ENCODE measurements at regions not wholly inside any gene's neighbourhood (a gene's known extent, or its start where the extent isn't known, plus 50 kb on each side); places are given as distances from the start of the nearest gene placed in this dataset.
A peak's percentile ranks its signal among the peaks of the same experiment; 100 is the strongest.

- TF ChIP-seq, protein P1, sequence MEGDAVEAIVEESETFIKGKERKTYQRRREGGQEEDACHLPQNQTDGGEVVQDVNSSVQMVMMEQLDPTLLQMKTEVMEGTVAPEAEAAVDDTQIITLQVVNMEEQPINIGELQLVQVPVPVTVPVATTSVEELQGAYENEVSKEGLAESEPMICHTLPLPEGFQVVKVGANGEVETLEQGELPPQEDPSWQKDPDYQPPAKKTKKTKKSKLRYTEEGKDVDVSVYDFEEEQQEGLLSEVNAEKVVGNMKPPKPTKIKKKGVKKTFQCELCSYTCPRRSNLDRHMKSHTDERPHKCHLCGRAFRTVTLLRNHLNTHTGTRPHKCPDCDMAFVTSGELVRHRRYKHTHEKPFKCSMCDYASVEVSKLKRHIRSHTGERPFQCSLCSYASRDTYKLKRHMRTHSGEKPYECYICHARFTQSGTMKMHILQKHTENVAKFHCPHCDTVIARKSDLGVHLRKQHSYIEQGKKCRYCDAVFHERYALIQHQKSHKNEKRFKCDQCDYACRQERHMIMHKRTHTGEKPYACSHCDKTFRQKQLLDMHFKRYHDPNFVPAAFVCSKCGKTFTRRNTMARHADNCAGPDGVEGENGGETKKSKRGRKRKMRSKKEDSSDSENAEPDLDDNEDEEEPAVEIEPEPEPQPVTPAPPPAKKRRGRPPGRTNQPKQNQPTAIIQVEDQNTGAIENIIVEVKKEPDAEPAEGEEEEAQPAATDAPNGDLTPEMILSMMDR (IDR thresholded peaks at IDR 0.05; ENCODE audit: low read depth, low read length, missing control alignments), result no peak
- in situ Hi-C loops (cut with HindIII; ENCODE audit: low sequenced_read_pairs), result loop anchor here (25.0 kb wide), 1 partner anchor 173 kb away; no protein-coding TSS in a partner anchor
- no peak for DNase-seq (ENCODE audit: low read depth)
- H3K4me3 ChIP-seq (ENCODE audit: low read depth, low read length), result no peak overlapping the region
Observed at GRCh38 chr11:13160346-13160745, 117.2 kb upstream of the BMAL1 start.

DNA sequence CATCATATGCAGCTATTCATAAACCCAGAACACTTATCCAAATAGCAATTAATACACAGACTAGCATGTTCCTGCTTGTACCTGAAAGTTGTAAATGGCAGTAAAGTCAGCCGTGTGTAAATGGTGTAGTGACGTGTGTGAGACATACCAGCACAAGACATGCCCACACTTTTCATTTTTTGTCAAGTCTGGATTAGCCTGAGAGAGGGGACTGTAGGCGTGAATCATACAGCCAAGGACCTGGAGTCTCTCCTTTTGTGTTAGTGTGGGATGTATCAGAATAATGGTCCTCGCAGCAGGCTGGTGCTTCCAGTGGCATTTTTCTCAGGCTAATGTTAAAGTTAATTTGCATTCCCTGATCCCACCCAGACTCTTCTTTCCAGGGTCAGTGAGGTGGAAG is 116.8 kb upstream of the BMAL1 start:
- no peak overlapping the region for H3K4me3 ChIP-seq (ENCODE audit: low read depth, low read length)
- no peak for DNase-seq (ENCODE audit: low read depth)
- in situ Hi-C loops (cut with HindIII; ENCODE audit: low sequenced_read_pairs), result loop anchor here (25.0 kb wide), 1 partner anchor 174 kb away; no protein-coding TSS in a partner anchor
- TF ChIP-seq, protein P1 (IDR thresholded peaks at IDR 0.05; ENCODE audit: low read depth, low read length, missing control alignments), result no peak

GRCh38 chr11:13163158-13163557 is 114.4 kb upstream of the BMAL1 start:
- TF ChIP-seq, protein P1 (IDR thresholded peaks at IDR 0.05; ENCODE audit: low read depth, low read length, missing control alignments), result no peak
- in situ Hi-C loops (cut with HindIII; ENCODE audit: low sequenced_read_pairs), result loop anchor here (25.0 kb wide), 1 partner anchor 176 kb away; no protein-coding TSS in a partner anchor
- no peak overlapping the region for H3K4me3 ChIP-seq (ENCODE audit: low read depth, low read length)
- DNase-seq (ENCODE audit: low read depth), result no peak

GRCh38 chr11:13166036-13166435 is 111.6 kb upstream of the BMAL1 start:
- TF ChIP-seq, protein P1 (IDR thresholded peaks at IDR 0.05; ENCODE audit: low read depth, low read length, missing control alignments), result no peak
- no peak overlapping the region for H3K4me3 ChIP-seq (ENCODE audit: low read depth, low read length)
- in situ Hi-C loops (cut with HindIII; ENCODE audit: low sequenced_read_pairs), result loop anchor here (25.0 kb wide), 1 partner anchor 179 kb away; no protein-coding TSS in a partner anchor
- DNase-seq (ENCODE audit: low read depth), result no peak

DNA sequence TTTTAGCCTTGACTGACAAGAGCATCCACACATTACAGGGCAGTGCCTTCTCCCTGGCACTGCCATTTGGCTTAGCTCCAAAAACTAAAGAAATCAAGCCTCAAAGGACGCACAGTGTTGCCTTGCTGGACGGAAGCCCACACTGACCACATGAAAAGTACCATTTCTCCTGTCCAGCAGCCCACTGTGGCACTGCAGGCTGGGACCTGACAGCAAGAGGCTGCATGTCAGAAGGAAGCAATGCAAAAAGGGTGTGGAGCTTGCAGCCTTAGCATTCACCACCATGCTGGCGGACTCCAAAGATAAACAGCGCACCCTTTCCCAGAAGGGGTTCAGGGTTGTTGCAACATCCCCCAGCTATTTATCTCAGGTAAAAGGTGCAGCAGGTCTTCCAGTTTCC is 109.3 kb upstream of the BMAL1 start:
- H3K4me3 ChIP-seq (ENCODE audit: low read depth, low read length), result no peak overlapping the region
- no peak for DNase-seq (ENCODE audit: low read depth)
- in situ Hi-C loops (cut with HindIII; ENCODE audit: low sequenced_read_pairs), result loop anchor here (25.0 kb wide), 1 partner anchor 181 kb away; no protein-coding TSS in a partner anchor
- TF ChIP-seq, protein P1 (IDR thresholded peaks at IDR 0.05; ENCODE audit: low read depth, low read length, missing control alignments), result no peak

DNA sequence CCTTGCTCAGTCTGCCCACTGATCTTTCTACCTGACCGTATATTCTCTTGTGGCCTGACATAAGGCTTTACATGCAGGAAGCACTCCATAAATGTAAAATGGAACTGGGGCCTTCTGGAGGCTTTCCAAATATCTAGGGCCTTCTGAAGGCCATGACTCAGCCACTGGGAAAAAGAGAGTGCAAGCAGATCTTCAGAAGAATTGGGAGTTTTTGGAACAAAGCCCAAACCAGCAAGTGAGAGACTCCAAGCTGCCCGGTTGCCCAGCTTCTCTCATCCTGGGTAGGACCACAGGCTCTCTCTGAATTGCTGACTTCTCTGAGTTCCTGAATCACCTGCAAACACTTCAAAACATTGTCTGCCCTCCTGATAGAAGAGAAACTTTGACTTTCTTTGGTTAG is 107.9 kb upstream of the BMAL1 start:
- in situ Hi-C loops (cut with HindIII; ENCODE audit: low sequenced_read_pairs), result loop anchor here (25.0 kb wide), 1 partner anchor 182 kb away; no protein-coding TSS in a partner anchor
- TF ChIP-seq, protein P1 (IDR thresholded peaks at IDR 0.05; ENCODE audit: low read depth, low read length, missing control alignments), result no peak
- no peak overlapping the region for H3K4me3 ChIP-seq (ENCODE audit: low read depth, low read length)
- DNase-seq (ENCODE audit: low read depth), result peak; percentile 87

All from astrocyte of the cerebellum (primary cell).